GM21825 (cell line): ENCODE measurements at regions not wholly inside any gene's neighbourhood (a gene's known extent, or its start where the extent isn't known, plus 50 kb on each side); places are given as distances from the start of the nearest gene placed in this dataset.

Experiments used
- ATAC-seq: cut with Tn5 transposase; IDR thresholded peaks from one replicate; pipeline ENCODE4 v1.9.1; 2021; ENCODE audit warnings: mild to moderate bottlenecking, moderate library complexity; ENCODE audit not compliant: unreplicated experiment

- ATAC-seq = no peak
Measured at GRCh38 chr5:159835548-159835947, 80.7 kb upstream of the ADRA1B start.

- ATAC-seq = no peak
Measured at GRCh38 chr5:159836691-159837090, 79.6 kb upstream of the ADRA1B start.

DNA sequence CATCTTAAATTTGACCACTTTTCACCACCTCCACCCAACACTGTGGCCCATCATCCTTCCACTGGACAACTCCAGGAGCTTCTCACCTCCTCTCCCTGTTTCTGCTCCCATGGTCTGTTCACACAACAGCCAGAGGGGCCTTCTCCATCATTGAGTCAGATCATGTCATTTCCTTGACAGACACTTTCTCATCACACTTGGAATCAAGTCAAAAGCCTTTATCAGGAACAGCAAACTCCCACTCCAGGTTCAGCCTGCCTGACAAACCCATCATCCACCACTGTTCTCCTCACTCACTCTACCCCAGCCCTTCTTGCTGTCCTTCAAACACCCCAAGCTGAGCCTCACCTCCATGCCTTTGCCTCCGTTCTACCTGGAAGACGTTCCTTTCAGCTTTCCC, 78.4 kb upstream of the ADRA1B start:
- no peak for ATAC-seq

DNA sequence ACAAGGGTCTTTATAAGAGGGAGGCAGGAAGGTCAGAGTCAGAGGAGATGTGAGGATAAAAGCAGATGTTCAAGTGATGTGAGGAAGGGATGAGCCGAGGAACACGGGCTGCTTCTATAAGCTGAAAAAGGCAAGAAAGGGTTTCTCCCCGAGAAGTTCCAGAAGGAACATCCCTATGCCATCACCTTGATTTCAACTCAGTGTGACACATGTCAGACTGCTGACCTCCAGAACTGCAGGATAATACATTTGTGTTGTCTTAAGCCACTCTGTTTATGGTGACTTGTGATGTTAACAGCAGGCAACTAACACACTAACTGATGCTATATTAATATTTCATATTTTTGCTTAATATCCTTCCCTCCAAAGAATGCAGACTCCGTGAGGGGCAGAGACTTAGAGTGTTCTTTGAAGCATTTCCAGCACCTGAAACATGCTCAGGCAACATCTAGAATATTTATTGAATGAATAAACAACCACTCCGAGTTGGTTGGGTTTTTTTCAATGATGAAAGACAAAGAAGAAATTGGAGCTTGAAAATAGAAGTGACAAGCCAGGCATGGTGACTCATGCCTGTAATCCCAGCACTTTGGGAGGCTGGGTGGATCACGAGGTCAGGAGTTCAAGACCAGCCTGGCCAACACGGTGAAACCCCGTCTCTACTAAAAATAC, 77.6 kb upstream of the ADRA1B start:
- ATAC-seq = no peak

GRCh38 chr5:159844267-159845121, 71.8 kb upstream of the ADRA1B start:
- no peak for ATAC-seq

DNA sequence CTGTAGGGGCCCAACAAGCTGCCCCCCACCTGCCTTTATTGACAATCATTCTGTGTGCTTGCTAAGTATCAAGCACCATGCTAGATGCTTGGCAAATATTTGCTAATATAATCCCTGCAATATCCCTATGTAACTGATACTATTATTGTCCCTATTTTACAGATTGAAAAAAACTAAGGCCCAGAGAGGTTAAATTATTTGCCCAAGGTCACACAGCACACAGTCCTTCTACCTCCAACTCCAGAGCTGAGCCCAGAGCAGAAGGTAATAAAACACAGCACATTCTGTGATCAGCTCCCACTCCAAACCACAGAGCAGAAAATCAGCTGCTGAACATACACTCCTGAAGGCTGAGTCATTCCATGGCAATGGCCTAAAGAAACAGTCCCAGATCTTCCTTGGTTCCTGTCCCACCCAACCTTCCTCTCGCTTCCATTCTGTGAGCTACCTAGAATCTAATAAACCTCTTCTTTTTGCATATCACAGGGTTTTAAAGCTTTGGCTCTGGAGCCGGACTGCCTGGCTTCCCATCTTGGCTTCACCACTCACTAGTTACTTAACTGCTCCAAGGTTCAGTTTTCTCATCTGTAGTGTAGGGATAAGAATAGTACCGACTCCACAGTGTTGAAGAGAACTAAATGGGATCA, 66.7 kb upstream of the ADRA1B start:
- no peak for ATAC-seq

DNA sequence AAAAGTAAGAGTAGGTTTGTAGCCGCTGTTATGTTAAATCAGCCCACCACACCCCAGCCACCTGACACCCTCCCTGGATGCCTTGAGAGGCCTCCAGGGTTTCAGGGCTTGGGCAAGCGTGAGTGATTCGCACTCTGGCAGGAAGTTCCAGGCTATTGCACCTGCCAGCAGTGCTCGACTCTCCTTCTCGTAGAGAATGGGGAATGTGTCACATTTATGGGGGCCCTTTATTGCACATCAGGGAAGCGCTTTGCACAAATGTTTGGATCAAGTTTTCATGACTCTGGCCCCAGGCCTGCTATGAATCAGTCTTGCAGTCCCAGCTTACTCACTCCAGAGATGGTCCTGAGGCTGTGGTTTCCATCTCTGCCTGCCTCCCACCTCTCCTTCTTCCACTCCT, 66.1 kb upstream of the ADRA1B start:
- ATAC-seq = no peak

DNA sequence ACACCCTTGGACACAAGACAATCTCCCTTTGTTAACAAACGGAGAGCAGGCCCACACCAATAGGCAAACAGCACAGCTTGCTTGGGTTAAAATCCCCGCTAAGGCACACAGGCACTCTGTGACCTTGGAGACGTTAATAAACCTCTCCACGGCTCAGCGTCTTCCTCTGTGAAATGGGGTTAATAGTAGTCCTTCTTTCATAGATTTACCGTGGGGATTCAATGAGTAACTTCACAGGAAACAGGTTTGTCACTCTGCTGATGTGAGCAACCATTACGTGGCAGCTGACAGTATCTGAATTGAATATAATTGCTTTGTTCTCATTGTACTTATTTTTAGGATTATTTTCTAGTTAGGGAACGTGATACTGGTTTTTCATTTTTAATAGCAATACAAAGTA, 65.2 kb upstream of the ADRA1B start:
- no peak for ATAC-seq

GRCh38 chr5:159854916-159855315, 61.4 kb upstream of the ADRA1B start:
- ATAC-seq = no peak

DNA sequence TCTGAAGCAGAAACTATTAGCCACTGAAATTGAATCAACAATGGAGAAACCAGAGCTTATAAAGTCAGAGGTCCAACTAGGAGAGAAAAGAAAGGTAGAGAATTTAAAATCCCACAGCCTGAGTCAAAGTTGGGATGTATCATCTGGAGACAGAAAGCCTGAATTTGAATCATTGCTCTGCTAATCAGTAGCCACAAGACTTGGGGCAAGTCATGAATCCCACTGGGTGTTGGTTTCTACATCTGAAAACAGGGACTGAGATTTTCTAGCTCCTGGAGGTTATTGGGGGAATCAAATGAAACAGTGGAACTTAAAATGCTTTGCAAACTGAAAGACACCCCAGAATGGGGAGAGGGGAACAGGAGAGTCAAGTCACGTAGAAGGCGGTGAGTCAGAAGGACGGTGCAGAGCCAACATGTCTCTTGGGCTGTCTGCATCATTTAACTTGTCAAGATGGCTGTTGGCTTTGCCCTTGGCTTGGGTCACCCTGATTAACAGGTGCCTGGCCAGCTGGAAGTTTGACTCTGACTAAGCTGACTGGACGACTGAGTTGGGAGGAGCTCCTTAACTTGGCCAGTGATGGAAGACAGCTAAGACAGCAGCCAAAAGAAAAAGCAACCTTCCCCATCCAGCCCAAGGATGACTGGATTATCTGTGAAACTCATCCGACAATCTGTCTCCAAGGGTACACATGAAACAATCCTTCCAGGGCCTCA, 60.6 kb upstream of the ADRA1B start:
- ATAC-seq = no peak

- no peak for ATAC-seq
Measured at GRCh38 chr5:159858871-159859270, 57.4 kb upstream of the ADRA1B start.

GRCh38 chr5:159861086-159861485, 55.2 kb upstream of the ADRA1B start:
- ATAC-seq = no peak

- peak; percentile 76 for ATAC-seq
Measured at GRCh38 chr5:159864885-159865691, 51.2 kb upstream of the ADRA1B start.

DNA sequence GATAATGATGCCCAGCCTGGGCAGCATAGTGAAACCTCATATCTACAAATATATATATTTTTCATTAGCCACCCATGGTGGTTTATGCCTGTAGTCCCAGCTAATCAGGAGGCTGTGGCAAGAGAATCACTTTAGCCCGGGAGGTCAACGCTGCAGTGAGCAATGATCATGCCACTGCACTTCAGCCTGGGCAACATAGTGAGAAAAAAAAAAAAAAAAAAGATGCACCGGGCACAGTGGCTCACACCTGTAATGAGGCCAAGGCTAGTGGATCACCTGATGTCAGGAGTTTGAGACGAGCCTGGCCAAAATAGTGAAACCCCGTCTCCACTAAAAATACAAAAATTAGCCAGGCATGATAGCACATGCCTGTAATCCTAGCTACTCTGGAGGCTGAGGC, 50.2 kb upstream of the ADRA1B start:
- no peak for ATAC-seq
